ENCODE measurements at regions not wholly inside any gene's neighbourhood (a gene's known extent, or its start where the extent isn't known, plus 50 kb on each side); places are given as distances from the start of the nearest gene placed in this dataset.

- TF ChIP-seq USF2 (IDR thresholded peaks at IDR 0.05; ENCODE audit: borderline replicate concordance, low read depth, low read length) (no peak), CTCF (IDR thresholded peaks at IDR 0.05) (no peak), POLR2AphosphoS5 (IDR thresholded peaks at IDR 0.05; ENCODE audit: low read depth, low read length) (no peak), FOSL2 (IDR thresholded peaks at IDR 0.05; ENCODE audit: borderline replicate concordance, low read depth) (no peak), REST (IDR thresholded peaks at IDR 0.05; ENCODE audit: low read depth, low read length) (no peak), EZH2phosphoT487 (IDR thresholded peaks at IDR 0.05; ENCODE audit: borderline replicate concordance, low read depth) (no peak), TAF1 (IDR thresholded peaks at IDR 0.05; ENCODE audit: borderline replicate concordance, low read depth, low read length) (no peak)
These were observed 190.6 kb downstream of the PHLDA1 start for GRCh38 chr12:75840994-75841355.
